Effector CD8-positive, alpha-beta T cell (primary cell): ENCODE measurements at regions not wholly inside any gene's neighbourhood (a gene's known extent, or its start where the extent isn't known, plus 50 kb on each side); places are given as distances from the start of the nearest gene placed in this dataset.
"Not testable (repeated sequence)": the region's sequence is repeated elsewhere in the genome, so short reads cannot be mapped to it uniquely, and the experiment has no call there.

Source experiments
- DNase-seq: peaks from one replicate; lab custom pipeline; 2025; lab: John Stamatoyannopoulos, UW

DNA sequence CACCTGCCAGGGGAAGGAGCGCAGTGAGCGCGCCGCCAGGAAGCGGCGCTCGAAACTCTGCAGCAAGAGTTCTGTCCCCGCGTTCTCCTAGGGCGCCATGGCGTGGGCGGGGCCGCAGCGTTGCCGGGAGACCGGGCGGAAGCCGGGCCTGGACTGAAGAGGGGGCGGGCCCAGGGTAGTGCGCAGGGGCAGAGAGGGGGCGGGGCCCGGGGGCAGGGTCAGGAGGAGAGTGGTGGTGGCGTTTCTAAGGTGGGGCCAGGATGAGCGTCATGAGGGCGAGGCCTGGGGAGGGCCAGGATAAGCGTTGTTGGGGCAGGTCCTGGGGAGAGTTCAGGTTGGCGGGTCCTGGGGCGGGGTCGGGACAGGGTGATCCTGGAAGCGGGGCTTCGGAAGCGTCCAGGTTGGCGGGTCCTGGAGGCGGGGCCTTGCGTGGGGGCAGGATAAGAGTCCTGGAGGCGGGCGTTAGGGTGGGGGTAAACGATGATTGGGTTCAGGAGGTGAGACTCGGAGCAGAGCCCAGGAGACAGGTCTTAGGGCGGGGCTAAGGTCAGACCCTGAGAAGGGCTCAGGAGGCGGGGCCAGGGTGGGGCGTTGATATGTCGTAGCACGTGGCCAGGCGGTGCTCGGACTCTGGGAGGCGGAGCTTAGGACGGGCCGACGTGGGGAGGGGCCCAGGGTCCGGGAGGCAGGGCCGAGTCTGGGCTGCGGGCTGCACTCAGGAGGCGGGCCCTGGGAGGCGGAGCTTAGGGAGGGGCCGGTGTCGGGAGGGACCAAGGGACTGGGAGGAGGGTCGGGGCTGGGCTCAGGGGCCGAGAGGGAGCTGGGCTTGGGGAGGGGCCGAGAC is 189.4 kb downstream of the ADRA2C start:
- DNase-seq = peak; percentile 97

DNA sequence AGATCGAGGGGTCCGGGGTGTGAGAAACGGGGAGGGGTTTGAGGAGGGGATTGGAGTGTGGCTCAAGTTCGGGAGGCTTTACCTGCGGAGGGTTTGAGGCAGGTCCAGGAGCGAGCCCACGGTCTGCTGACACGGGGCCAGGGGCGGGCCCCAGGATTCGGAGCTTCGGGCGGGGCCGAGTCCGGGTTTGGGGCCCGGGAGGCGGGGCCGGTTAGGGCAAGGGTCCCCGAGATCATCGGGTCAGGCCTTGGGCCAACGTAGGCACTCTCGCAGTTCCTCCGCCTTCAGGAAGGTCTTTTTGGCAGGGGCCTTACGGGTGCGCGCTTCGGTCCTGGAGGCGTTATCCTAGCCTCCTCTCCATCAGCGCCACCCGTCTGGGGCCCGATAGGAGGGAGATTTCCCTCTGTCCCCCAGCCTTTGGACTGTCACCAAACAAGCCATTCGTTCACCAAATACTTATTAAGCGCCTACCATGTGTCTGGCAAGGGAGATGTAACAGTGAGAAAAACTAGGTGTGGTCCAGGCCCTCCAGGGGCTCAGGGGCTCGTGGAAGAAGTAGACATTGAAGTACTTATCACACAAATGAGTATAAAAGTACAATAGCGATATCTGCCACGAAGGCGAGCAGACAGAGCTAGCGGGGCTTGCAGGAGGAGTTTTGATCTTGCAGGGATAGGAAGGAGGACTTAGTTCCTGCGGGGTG is 190.1 kb downstream of the ADRA2C start:
- DNase-seq = not testable (repeated sequence)

DNA sequence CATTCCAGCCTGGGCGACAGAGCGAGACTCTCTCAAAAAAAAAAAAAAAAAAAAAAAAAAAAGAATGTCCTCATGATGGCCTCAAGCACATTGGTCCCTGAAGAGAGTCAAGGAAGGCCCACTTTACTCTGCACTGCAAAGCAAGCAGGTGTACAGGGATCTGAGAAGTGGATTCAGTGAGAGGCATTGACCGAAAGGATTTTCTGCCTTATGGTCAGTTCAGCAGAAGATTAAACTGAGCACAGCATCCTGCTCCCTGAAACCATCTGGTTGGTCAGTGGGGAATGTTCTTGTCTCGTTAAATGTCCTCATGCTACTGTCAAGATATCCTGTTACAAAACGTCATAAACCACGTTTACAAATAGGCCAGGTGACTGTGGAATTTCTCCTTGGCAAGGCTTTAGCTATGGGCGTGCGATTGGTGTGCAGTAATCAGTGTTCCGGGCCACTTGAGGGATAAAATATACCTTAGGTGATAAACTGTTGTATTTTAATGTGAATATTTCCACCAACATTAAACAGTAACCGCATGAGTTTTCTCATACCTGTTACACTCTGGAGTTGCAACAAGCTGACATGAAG is 195.0 kb downstream of the ADRA2C start:
- DNase-seq = not testable (repeated sequence)

DNA sequence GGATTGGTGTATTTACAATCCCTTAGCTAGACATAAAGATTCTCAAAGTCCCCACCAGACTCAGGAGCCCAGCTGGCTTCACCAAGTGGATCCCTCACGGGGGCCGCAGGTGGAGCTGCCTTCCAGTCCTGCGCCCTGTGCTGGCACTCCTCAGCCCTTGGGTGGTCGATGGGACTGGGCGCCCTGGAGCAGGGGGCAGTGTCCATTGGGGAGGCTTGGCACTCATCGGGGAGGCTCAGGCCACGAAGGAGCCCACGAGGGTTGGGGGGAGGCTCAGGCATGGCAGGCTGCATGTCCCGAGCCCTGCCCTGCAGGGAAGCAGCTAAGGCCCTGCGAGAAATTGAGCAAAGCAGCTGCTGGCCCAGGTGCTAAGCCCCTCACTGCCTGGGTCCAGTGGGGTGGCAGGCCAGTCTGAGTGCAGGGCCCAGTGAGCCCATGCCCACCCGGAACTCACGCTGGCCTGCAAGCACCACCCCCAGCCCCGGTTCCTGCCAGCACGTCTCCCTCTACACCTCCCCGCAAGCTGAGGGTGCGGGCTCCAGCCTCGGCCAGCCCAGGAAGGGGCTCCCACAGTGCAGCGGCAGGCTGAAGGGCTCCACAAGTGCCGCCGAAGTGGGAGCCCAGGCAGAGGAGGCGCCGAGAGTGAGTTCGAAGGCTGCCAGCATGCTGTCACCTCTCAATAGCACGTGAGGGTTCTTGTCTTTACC is 198.5 kb downstream of the ADRA2C start:
- DNase-seq = not testable (repeated sequence)

DNA sequence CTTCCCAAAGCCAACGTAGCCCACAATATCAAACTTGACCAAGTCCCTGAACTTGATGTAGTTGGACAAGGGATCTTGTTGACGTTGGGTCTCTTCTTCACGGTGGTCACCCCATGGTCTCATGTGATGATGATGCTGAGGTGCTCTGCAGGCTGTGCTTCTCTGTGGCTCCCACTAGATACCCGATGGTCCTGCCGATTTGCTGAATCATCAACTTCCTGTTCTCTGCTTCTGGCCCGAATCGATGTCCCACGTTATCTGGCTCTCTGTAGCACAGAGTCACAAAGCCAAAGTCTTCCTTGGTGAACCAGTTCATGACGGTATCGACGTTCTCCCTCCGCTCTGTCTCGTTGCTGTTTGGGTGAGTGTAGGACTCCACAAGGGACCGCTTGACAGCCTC is 201.0 kb downstream of the ADRA2C start:
- not testable (repeated sequence) for DNase-seq

DNA sequence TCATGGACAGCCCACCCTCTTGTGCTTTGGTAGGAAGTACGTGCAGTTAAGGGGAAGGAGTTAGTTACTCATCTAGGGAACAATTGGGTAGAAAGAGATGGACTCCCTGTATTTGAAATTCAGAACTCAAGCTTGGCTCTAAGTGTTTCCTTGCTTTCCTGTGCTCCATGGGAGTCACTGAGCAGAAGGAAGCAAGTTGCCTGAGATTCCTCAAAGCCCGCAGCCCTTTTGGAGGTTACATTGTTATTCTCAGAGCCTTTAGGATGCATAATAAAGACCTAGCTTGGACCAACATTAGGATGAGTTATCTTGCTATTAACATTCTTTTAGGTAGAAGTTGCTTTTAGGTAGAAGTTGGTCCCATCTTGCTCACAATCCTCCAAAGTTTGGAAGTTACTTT is 206.4 kb downstream of the ADRA2C start:
- DNase-seq = not testable (repeated sequence)

DNA sequence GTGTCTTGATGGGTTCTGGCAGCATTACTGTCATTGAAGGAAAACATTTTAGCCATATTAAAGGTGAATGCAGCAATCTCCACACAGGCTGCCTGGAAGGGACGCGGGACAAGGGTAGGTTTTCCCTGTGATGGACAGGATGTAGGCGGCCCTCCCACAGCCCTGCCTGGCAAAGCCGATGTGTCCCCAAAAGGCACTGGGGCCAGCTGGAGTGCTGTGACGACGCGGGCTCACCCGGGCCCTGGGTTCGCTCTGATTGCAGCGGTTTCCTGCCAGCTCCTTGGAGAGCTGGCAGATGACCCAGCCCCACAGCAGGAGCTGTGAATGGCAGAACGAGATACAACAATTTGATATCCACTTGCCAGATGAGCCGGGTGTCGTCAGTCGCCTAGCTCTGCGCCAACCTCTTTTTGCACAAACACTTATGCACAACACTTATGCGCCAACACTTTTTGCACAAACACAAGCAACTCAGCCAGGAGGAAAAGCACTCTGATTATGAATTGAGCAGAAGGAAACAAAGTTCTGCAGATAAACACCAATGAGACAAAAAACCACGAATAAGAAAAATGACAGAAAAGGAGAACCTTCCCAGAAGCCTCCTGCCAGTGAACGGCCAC is 207.5 kb downstream of the ADRA2C start:
- DNase-seq = not testable (repeated sequence)

DNA sequence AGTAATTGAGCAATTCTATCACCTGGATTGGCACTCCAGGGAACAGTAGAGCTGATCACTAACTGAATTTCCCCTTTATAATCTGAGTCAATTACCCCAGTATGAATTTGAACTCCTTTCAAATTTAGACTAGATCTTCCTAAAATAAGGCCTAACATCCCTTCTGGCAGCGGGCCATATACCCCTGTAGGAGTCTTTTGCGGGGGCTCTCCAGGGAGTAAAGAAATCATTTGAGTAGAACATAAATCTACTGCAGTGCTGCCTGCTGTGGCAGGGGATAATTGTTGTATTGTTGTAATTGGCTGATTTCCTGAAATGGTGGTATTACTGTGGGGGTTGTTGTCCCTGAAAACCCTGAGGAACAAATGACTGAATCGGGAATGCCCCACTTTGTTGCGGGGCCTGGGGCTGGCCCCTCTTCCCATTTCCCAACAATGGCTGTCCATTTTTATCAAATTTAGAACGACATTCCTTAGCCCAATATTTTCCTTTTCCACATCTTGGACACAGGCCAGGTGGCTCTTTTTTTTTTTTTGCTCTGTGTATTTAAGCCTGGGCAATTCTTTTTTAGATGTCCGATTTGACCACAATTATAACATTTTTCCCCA is 217.4 kb downstream of the ADRA2C start:
- DNase-seq = not testable (repeated sequence)

DNA sequence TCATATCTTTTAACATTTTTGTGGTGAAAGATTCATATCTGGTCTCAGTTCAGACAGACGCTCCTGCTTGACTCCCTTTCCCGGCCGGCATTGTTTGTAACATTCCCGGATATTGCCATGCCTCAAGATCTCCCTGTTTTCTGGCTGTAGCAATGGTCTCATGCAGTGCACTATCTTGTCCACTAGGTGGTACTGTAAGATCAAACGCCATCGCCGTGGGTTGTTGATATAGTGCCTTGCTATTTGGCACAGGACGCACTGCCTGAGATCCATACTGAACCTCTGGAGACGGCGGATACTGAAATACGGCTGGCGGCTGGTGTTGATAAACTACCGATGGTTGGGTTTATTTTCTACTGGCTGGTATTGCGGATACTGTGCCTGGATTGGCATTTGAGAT is 218.6 kb downstream of the ADRA2C start:
- DNase-seq = not testable (repeated sequence)

DNA sequence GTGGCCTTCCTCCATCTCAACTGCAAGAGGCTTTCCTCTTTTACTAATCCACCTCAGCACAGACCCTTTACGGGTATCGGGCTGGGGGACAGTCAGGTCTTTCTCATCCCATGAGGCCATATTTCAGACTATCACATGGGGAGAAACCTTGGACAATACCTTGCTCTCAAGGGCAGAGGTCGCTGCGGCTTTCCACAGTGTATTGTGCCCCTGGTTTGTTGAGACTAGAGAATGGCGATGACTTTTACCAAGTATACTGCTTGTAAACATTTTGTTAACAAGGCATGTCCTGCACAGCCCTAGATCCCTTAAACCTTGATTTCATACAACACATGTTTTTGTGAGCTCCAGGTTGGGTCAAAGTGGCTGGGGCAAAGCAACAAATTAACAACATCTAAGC is 220.2 kb downstream of the ADRA2C start:
- not testable (repeated sequence) for DNase-seq

DNA sequence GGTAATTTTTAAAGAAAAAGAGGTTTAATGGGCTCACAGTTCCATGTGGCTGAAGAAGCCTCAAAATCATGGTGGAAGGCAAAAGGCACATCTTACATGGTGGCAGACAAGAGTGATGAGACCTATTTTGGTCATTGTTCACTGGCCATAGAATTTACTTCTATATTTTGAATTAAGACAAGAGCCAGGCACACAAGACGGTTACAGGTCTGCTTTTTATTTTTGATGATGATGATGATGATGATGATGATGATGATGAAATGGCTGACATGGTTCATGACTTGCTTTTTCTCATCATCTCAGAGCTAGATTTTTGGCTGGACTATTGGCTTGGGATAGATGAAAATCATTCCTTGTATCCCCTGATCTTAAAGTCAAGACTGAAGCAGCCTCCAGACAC is 229.3 kb downstream of the OTOP1 start:
- DNase-seq = not testable (repeated sequence)

DNA sequence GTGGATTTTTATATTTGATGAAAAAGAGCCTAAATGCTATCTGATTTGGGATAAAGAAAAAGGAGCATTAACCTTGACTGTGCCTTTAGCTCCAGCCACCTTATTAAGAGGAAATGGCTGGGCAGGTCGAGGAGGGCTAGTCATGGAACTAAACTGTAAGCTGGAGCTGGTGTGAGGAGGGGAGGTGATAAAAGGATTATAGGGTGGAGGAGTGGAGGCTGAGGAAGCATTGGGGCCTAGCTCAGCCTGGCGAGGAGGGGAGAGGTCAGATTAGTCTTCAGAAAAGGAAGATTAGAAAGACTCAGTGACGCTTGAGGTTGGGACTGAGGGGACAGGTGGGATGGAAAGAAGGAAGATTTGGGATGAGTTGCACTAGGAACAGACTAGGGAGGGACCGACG is 222.7 kb downstream of the OTOP1 start:
- DNase-seq = not testable (repeated sequence)

DNA sequence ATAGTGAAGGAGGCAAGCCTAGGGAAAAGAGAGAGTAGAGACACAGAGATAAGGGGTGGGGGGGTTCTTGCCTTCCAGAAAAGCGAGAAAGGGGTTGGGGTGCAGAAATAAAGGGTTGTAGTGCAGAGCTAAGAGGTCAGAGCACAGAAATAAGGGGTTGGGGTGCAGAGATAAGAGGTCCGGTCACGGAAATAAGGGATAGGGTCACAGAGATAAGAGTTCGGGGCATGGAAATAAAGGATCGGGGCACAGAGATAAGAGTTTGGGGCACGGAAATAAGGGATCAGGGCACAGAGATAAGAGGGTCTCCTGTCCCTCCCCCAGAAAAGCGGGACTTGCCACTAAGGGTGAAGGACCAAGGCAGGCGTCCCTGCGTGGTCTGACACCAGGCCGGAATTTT is 222.0 kb downstream of the OTOP1 start:
- DNase-seq = not testable (repeated sequence)

DNA sequence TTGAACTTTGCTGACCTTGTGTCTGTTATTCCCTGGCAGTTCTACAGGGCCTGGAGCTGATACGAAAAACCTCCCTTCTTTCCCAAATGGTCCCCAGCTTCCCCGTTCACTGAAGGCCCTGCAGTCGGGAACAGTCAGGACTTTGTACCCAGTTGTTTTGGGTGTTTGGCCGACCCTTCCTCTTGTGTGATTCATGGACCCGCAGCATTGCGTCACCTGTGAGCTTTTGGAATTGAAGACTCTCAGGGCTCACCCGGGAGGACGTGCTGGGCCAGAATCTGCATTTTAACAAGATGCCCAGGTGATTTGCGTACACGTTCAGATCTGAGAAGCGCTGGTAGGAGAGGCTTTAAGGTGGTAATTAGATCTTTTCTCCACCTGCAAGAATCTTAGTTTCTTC is 220.4 kb downstream of the OTOP1 start:
- DNase-seq = not testable (repeated sequence)

DNA sequence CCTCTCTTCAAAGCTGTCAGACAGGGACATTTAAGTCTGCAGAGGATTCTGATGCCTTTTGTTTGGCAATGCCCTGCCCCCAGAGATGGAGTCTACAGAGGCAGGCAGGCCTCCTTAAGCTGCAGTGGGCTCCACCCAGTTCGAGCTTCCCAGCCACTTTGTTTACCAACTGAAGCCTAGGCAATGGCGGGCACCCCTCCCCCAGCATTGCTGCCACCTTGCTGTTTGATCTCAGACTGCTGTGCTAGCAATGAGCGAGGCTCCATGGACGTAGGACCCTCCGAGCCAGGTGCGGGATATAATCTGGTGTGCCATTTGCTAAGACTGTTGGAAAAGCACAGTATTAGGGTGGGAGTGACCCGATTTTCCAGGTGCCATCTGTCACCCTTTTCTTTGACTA is 207.7 kb downstream of the OTOP1 start:
- not testable (repeated sequence) for DNase-seq

DNA sequence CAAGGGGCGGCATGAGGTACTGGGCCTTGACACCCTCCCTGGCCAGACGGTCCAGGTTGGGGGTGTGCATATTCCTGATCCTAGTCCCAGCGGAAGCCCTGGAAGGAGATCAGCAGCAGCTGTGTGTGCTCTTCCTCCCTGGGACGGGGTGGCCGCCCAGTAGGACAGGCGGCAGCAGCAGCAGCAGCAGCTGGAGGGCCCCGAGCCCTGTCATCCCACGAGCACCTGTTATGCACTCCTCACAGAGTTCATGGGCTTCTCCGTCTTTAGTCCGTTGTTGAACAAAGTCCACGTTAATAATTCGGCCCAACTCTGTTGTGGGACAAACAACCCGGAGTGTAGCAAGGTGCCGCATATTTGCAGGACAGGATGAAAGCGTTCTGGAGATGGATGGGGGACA is 205.6 kb downstream of the OTOP1 start:
- not testable (repeated sequence) for DNase-seq

DNA sequence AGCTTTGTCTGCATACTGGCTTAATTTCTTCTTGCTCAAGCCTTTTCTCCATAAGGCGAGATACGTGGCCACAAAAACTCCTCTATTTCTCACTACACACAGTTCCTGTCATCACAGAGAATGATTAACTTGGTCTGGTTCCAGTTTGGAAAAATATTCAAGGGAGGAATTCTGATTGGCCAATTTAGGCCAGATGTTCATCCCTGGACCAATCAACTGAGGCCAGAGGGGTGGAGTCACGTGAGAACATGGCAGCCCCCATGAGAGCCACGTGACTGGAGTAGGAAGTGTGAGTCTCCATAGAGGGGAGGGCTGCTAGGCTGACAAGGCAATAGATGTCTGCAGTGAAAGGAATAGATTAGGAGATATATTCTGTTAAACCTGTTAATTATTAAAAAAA is 200.0 kb downstream of the OTOP1 start:
- not testable (repeated sequence) for DNase-seq

DNA sequence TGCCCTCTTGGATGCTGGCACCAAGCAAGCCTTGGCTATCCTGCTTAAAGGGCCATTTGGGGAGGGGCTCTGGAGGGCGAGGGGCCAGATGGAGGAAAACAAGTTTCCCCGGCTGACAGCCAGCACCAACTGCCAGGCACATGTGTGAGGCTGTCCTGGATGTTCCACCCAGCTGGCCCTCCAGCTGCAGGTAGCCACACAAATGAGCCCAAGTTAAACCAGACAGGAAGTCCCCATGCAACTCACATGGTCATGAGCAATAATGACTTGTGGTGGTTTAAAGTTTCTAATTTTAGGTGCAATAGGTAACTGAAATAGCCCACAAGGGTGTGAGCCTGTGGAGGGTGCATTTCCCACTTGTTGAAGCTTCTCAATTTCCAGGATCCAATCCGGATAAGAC is 198.0 kb downstream of the OTOP1 start:
- DNase-seq = not testable (repeated sequence)

DNA sequence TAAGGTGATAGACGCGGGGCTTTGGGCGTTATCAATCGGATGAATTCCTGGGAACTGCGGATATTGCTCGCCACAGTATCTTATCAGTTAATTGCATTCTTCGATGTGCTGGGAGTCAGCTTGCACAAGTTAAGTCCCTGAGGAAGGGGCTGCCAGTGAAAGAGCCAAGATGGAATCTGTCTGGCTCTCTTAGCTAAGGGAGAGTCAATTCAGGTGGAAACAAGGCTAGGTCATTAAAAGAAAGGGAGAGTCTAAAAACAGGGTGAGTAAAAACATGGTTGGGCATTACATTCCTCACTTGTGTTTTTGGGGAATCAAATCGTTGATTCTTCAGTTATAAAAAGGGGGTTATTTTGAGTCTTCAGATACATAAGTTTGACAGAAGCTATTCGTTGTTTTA is 196.2 kb downstream of the OTOP1 start:
- DNase-seq = not testable (repeated sequence)

DNA sequence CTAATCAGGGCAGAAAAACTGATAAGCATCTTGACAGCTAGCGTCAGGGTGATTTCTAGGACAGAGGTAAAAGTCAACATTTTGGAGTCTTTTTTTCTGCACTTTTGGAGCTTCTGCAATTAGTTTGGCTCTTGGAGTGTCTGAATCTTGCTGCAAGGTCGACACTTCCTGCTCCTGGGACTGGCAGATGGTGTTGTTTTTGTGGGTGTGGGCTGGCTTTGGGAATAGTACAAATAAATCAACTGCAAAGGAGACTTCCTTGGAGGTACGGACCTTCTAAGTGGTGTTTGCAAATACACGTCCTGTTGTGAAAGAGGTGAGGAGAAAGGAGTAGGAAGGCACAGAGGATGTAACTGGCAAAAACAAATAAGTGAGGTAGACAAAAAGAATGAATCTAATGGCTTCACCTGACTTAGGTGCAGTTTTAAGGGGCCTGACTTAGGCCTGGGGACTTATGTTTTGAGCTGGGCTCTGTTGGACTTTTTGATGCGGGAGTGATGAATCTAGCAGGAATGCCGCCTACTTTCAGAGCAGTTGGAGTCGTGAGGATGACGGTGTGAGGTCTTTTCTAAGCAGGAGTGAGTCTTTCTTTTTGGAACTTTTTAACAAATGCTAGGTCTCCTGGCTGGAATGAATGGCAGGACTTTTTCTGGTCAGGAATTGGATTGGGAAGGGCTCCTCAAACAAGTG is 195.1 kb downstream of the OTOP1 start:
- not testable (repeated sequence) for DNase-seq

DNA sequence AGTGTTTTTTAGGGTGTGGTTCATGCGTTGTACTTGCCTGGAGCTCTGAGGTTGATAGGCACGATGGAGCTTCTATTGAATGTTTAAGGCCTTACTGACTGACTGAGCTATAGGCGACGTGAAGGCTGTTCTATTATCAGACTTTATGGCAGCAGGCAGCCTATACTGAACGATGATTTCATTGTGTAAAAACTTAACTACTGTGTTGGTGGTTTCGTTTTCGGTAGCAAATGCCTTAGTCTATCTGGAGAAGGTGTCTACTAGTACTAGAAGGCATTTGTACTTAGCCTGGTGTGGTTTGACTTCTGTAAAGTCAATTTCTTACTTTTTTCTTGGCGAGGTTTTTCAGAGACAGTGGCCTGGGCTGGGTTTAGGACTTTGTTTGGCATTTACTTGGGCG is 194.4 kb downstream of the OTOP1 start:
- not testable (repeated sequence) for DNase-seq
